Effector memory CD8-positive, alpha-beta T cell (primary cell): ENCODE measurements at regions not wholly inside any gene's neighbourhood (a gene's known extent, or its start where the extent isn't known, plus 50 kb on each side); places are given as distances from the start of the nearest gene placed in this dataset.

Experiments
- ATAC-seq: fragments of 150-1000 bp; cut with Tn5 transposase; replicated peaks from 2 replicates; pipeline ENCODE4 v1.10.0; 2021; ENCODE audit warnings: mild to moderate bottlenecking, moderate library complexity
- DNase-seq, 3 experiments: peaks; one replicate each; pipeline ENCODE4 v3.0.0; 2021
- H3K27ac Mint-ChIP-seq, 2 donors: one replicate each; pipeline ENCODE4 v1.8.0; 2022; ENCODE audit warnings: mild to moderate bottlenecking in 2 of 2, mixed read lengths in 2 of 2, moderate library complexity in 2 of 2
- H3K27me3 Mint-ChIP-seq, 2 donors: one replicate each; pipeline ENCODE4 v1.8.0; 2022; ENCODE audit warnings: mixed read lengths in 2 of 2
- H3K36me3 Mint-ChIP-seq: one replicate; pipeline ENCODE4 v1.8.0; 2022; ENCODE audit warnings: mild to moderate bottlenecking, moderate library complexity, mixed read lengths; ENCODE audit not compliant: insufficient read depth
- H3K4me1 Mint-ChIP-seq, 2 donors: one replicate each; pipeline ENCODE4 v1.8.0; 2022; ENCODE audit warnings: low read depth in 2 of 2, mixed read lengths in 2 of 2
- H3K4me3 Mint-ChIP-seq, 2 donors: one replicate each; pipeline ENCODE4 v1.8.0; 2022; ENCODE audit warnings: mild to moderate bottlenecking in 2 of 2, mixed read lengths in 2 of 2, moderate library complexity in 2 of 2
- H3K9me3 Mint-ChIP-seq, 2 donors: one replicate each; pipeline ENCODE4 v1.8.0; 2022; ENCODE audit warnings: mixed read lengths in 2 of 2

- Mint-ChIP-seq H3K4me3 (no peak overlapping the region), H3K9me3 (no peaks in the 10 kb centered on the region), H3K36me3 (no peaks in the 10 kb centered on the region), H3K27me3 (peaks cover 15 to 40% of the 10 kb centered on the region in 2 donors), H3K4me1 (no peaks in the 10 kb centered on the region), H3K27ac (no peak overlapping the region)
- ATAC-seq (no peak), DNase-seq (no peak)
Observed at GRCh38 chr20:52649727-52650126, 322.4 kb upstream of the TSHZ2 start.

DNA sequence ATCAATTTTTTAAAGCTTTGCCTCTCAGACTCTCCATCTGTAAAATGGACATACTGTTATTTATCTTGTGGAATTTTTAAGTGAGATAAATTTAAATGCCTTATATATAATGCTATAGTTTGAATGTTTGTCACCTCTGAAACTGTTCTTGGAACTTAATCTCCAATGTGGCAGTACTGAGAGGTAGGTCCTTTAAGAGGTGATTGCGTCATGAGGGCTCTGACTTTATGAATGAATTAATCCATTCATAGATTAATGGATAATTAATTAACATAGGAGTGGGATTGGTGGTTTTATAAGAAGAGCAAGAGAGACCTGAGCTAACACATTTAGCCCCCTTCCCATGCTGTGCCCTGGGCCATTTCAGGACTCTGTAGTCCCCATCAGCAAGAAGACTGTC is 326.3 kb upstream of the TSHZ2 start:
- peaks cover 15 to 32% of the 10 kb centered on the region in 2 donors for H3K27me3 Mint-ChIP-seq
- H3K4me1 Mint-ChIP-seq: no peaks in the 10 kb centered on the region
- no peak overlapping the region for H3K4me3 Mint-ChIP-seq

DNA sequence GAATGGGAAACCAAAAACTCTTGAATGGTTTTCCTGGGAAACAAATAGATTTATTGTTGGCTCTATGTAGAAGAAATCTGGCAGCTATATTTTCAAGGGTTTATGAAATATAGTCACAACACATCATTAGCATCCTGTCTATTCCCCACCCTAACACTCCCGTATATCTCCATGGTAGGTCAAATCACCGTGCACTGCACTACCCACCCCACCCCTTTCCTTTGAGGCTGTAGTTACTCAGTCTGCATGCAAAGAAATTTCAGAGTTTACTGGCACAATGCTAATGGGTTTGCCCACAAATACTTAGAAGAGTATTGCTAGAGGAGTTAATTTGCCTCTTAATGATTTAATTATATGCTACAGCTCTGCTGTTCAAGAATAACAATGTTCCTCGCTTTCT is 329.1 kb upstream of the TSHZ2 start:
- no peak for ATAC-seq
- Mint-ChIP-seq H3K36me3 (peaks cover 2% of the 10 kb centered on the region), H3K4me3 (no peak overlapping the region), H3K27me3 (peaks cover 2 to 9% of the 10 kb centered on the region in 2 donors), H3K4me1 (no peaks in the 10 kb centered on the region), H3K27ac (no peak overlapping the region), H3K9me3 (no peaks in the 10 kb centered on the region)
- no peak for DNase-seq

More for the DNA sequence above, 326.3 kb upstream of the TSHZ2 start:
- ATAC-seq (no peak), DNase-seq (no peak)
- H3K36me3 Mint-ChIP-seq: no peaks in the 10 kb centered on the region
- H3K9me3 Mint-ChIP-seq: no peaks in the 10 kb centered on the region
- H3K27ac Mint-ChIP-seq: no peak overlapping the region

GRCh38 chr20:52637201-52637600 is 335.0 kb upstream of the TSHZ2 start:
- no peak overlapping the region for H3K4me3 Mint-ChIP-seq
- H3K9me3 Mint-ChIP-seq: no peaks in the 10 kb centered on the region
- H3K4me1 Mint-ChIP-seq: no peaks in the 10 kb centered on the region
- H3K27ac Mint-ChIP-seq: no peak overlapping the region
- peaks cover 2% of the 10 kb centered on the region for H3K36me3 Mint-ChIP-seq
- ATAC-seq (no peak), DNase-seq (no peak)
- peaks cover under 1 to 6% of the 10 kb centered on the region in 2 donors for H3K27me3 Mint-ChIP-seq

DNA sequence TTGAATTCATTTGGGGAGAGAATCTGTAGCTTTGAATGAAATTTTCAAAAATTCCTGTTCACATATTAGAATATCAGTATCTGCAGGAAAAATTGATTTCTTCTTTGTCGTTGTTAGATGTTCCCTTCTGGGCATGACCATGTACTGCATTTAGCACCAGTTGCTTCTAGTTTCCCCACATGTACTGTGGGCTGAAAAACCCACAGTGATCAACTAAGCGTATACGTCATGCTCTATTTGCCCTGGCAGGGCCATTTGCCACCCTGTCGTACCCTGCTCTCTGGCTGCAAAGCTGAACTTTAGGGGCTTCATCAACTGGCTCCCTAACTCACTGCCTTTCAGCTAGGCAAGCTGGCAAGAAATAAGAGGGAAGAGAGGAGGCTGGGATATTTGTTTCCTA is 340.7 kb upstream of the TSHZ2 start:
- ATAC-seq (no peak), DNase-seq (no peak)
- Mint-ChIP-seq H3K4me3 (no peak overlapping the region), H3K27me3 (peaks cover 12 to 17% of the 10 kb centered on the region in 2 donors), H3K4me1 (no peaks in the 10 kb centered on the region), H3K9me3 (peaks cover 0 to 3% of the 10 kb centered on the region in 2 donors), H3K36me3 (no peaks in the 10 kb centered on the region), H3K27ac (no peak overlapping the region)

- Mint-ChIP-seq H3K4me1 (no peaks in the 10 kb centered on the region), H3K36me3 (no peaks in the 10 kb centered on the region), H3K27ac (no peak overlapping the region), H3K27me3 (peaks cover 12 to 17% of the 10 kb centered on the region in 2 donors), H3K4me3 (no peak overlapping the region), H3K9me3 (peaks cover 0 to 3% of the 10 kb centered on the region in 2 donors)
- DNase-seq (no peak), ATAC-seq (no peak)
Observed at GRCh38 chr20:52630138-52630537, 342.0 kb upstream of the TSHZ2 start.

- Mint-ChIP-seq H3K4me3 (no peak overlapping the region), H3K27me3 (peaks cover 0 to 7% of the 10 kb centered on the region in 2 donors), H3K27ac (no peak overlapping the region), H3K4me1 (peaks cover 4 to 5% of the 10 kb centered on the region in 2 donors), H3K9me3 (no peaks in the 10 kb centered on the region), H3K36me3 (no peaks in the 10 kb centered on the region)
- no peak for ATAC-seq
- DNase-seq: no peak
Observed at GRCh38 chr20:52624281-52624680, 347.9 kb upstream of the TSHZ2 start.

- no peak for DNase-seq
- H3K27me3 Mint-ChIP-seq: peaks cover 1 to 3% of the 10 kb centered on the region in 2 donors
- no peaks in the 10 kb centered on the region for H3K9me3 Mint-ChIP-seq
- no peaks in the 10 kb centered on the region for H3K36me3 Mint-ChIP-seq
- ATAC-seq: no peak
- peaks cover 8 to 9% of the 10 kb centered on the region in 2 donors for H3K4me1 Mint-ChIP-seq
- no peak overlapping the region for H3K27ac Mint-ChIP-seq
- H3K4me3 Mint-ChIP-seq: no peak overlapping the region
Observed at GRCh38 chr20:52622081-52622480, 350.1 kb upstream of the TSHZ2 start.

DNA sequence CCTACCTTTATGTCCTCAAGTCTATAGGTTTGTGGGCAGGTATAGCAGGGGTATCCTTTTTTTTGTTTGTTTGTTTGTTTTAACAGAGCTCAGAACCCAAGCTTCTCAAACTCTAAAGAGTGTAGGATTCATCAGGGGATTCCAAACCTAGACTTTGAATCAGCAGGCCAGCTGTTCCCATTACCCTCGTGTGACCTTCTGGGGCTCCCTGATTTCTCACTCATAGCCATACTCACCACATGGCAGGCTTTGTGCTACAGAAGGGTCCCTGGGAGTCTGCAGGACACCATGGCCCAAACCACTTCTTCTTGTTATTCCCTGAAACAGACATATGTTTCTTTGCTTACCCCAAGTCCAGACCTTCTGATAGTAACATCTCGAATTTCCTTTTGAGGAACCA is 350.8 kb upstream of the TSHZ2 start:
- Mint-ChIP-seq H3K27ac (no peak overlapping the region), H3K4me1 (peaks cover 8 to 9% of the 10 kb centered on the region in 2 donors), H3K27me3 (peaks cover 8 to 10% of the 10 kb centered on the region in 2 donors), H3K9me3 (no peaks in the 10 kb centered on the region), H3K36me3 (no peaks in the 10 kb centered on the region), H3K4me3 (no peak overlapping the region)
- no peak for DNase-seq
- ATAC-seq: no peak

DNA sequence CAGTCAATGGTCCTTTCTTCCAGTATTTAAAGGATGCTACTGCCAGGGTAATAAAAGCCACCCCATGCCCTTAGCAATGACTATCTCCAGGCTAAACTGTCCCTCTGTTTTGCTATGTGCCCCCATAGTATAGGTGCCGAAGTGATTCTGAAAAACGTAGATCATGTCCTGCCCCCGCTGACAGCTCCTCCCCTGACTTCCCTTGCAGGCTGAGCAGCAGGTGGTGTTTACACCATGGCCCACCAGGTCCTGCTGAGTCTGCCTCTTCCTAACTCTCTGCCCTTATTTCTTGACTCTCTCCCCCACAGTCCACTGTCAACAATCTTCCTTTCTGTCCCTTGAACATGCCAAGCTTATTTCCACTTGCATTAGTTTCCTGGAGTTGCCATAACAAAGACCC is 352.5 kb upstream of the TSHZ2 start:
- peaks cover 20 to 27% of the 10 kb centered on the region in 2 donors for H3K27me3 Mint-ChIP-seq
- H3K27ac Mint-ChIP-seq: peak overlapping the region; percentile 0 to 14
- H3K4me3 Mint-ChIP-seq: peak overlapping the region; percentile 3 to 4
- DNase-seq (peak in 1 of 3 experiments; percentile 1), ATAC-seq (peak; percentile 45)
- no peaks in the 10 kb centered on the region for H3K9me3 Mint-ChIP-seq
- H3K36me3 Mint-ChIP-seq: no peaks in the 10 kb centered on the region
- H3K4me1 Mint-ChIP-seq: peaks cover 8 to 9% of the 10 kb centered on the region in 2 donors

DNA sequence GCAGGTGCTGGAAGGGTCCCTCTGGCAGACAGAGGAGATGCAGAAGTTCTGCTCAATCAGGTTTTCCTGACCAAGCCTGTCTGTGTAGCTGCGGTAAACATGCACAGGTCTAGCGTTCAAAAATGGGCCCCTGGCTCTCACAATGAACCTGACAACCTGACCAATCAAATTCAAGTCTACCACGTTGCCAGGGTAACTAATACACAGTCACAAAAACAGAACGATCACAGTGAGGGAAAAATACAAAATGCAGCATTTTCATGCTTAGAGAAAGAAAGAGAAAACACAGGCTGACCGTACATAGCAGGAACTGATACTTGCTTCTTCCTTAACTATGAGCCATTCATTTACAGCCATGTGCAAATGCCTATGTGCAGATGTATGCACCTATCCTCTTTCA is 353.1 kb upstream of the TSHZ2 start:
- Mint-ChIP-seq H3K27me3 (peaks cover 23 to 30% of the 10 kb centered on the region in 2 donors), H3K36me3 (no peaks in the 10 kb centered on the region), H3K4me1 (peaks cover 8 to 9% of the 10 kb centered on the region in 2 donors), H3K27ac (peak overlapping the region; percentile 30 to 56), H3K9me3 (no peaks in the 10 kb centered on the region), H3K4me3 (peak overlapping the region in 1 of 2 donors; percentile 7)
- ATAC-seq: peak; percentile 51
- no peak for DNase-seq

DNA sequence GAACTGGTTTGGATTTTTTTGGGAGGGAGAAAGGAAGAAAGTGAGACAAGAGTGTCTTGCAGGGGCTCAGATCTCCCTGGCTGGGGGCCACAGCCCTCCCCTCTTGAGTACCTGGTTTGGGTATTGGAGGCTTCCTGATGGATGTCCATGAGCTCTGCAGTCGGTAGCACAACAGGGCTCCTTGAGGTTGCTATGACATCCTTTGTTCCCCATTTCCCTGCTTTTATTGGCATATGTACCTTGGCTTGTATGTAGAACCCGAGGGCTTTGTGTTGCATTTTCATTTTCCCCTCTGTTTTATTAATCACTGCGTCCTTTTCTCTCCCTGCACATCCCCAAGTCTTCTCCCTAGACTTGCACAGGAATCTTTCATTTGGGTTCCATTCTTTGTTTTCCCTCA is 355.5 kb upstream of the TSHZ2 start:
- Mint-ChIP-seq H3K9me3 (no peaks in the 10 kb centered on the region), H3K4me3 (no peak overlapping the region), H3K36me3 (no peaks in the 10 kb centered on the region), H3K27me3 (peaks cover 39 to 40% of the 10 kb centered on the region in 2 donors), H3K4me1 (peaks cover 8 to 9% of the 10 kb centered on the region in 2 donors), H3K27ac (no peak overlapping the region)
- no peak for DNase-seq
- no peak for ATAC-seq

DNA sequence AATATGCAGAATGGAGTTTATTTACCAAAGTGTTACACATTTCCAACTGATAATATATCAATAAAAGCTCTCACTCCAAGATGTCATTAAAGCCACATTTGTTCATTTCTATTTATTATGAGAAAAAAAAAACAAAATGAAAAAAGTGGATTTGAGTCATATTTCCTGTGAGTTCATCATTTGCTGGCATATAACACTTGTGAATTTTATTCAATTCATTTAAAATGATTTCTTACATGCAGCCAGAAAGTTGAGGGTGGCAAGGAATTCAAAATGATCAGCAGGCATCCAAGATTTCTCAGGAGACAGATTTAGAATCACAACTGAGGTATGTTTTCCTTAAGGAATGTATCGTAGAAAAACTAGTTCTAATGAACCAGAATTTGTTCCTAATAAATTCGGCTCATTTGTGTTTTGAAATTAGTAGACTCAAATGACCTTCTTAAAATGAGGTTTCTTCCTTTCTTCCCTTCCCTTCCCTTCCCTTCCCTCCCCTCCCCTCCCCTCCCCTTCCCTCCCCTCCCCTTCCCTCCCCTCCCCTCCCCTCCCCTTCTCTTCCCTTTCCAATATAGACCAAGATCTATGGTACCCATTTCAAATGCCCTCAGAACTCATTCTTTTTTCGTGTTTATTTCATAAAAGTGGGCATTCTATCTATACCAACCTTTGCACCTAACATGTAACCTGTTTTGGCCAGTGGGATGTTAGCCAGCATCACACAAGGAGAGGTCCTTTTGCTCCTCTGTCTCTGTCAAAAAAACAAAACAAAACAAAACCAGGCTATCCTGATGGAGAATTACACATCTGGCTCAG is 357.9 kb upstream of the TSHZ2 start:
- H3K27me3 Mint-ChIP-seq: peaks cover 40 to 46% of the 10 kb centered on the region in 2 donors
- no peaks in the 10 kb centered on the region for H3K9me3 Mint-ChIP-seq
- no peak overlapping the region for H3K27ac Mint-ChIP-seq
- ATAC-seq (no peak), DNase-seq (no peak)
- H3K4me3 Mint-ChIP-seq: no peak overlapping the region
- no peaks in the 10 kb centered on the region for H3K36me3 Mint-ChIP-seq
- H3K4me1 Mint-ChIP-seq: peaks cover 4% of the 10 kb centered on the region in 2 donors

DNA sequence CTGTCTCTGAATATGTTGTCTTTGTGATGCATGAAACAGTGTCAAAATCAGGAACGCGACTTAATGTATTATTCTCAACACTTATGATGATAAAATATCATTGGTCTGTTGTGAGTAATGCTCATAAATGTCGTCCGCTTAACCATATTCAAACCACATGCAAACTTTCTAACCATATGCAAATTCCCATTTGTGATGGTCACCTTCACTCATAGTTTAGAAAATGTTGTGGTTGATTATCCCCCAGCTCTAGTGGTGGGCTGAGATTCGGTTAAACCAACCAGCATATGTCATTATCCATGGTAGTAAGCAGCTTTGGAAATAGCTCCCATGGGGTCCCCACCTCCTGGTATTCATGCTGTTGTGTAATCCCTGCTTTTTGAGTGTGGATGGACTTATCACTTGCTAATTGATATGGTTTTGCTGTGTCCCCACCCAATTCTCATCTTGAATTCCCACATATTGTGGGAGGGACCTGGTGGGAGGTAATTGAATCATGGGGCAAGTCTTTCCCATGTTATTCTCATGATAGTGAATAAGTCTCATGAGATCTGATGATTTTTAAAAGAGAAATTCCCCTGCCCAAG is 360.0 kb upstream of the TSHZ2 start:
- Mint-ChIP-seq H3K9me3 (no peaks in the 10 kb centered on the region), H3K27ac (no peak overlapping the region), H3K36me3 (no peaks in the 10 kb centered on the region), H3K4me3 (no peak overlapping the region), H3K4me1 (no peaks in the 10 kb centered on the region), H3K27me3 (peaks cover 37 to 45% of the 10 kb centered on the region in 2 donors)
- ATAC-seq (no peak), DNase-seq (no peak)
